IMR-90 (cell line): ENCODE measurements at regions not wholly inside any gene's neighbourhood (a gene's known extent, or its start where the extent isn't known, plus 50 kb on each side); places are given as distances from the start of the nearest gene placed in this dataset.

Experiments
- ATAC-seq: fragments of 200-7000 bp; cut with Tn5 transposase; 2 replicates; pipeline ENCODE4 v1.9.1; 2020; ENCODE audit warnings: low read depth, mild to moderate bottlenecking, moderate library complexity
- BruUV-seq: library from RNA; stranded (reverse); fragments of 400-500 nt; replicated peaks from 2 replicates; lab custom pipeline; 2021; lab: Mats Ljungman, UMichigan
- CTCF ChIA-PET: fragments of 300-600 bp; formaldehyde crosslinking; extraction: SDS; loops from one replicate; lab custom pipeline; 2021; ENCODE audit warnings: antibody characterized with exemption; lab: Yijun Ruan, JAX
- POLR2A ChIA-PET: fragments of 300-600 bp; sonication (Branson Sonifier 250); formaldehyde crosslinking; loops from one replicate; lab custom pipeline; 2022; ENCODE audit warnings: antibody characterized with exemption; ENCODE audit not compliant: unreplicated experiment; lab: Charles Lee
- DNase-seq: peaks from one replicate; pipeline ENCODE4 v3.0.0; 2013
- H2AFZ ChIP-seq: replicated peaks from 2 replicates; pipeline ENCODE3; 2013; ENCODE audit warnings: low read length, mild to moderate bottlenecking; ENCODE audit not compliant: poor library complexity
- H2AK5ac ChIP-seq: 2 replicates; pipeline ENCODE4 v1.6.1; 2013; ENCODE audit warnings: low read depth, low read length, inconsistent platforms
- H2AK9ac ChIP-seq: replicated peaks from 2 replicates; pipeline ENCODE3; 2013; ENCODE audit warnings: mild to moderate bottlenecking, low read depth, low read length, moderate library complexity; ENCODE audit not compliant: poor library complexity
- H2BK120ac ChIP-seq: 2 replicates; pipeline ENCODE4 v1.6.1; 2013; ENCODE audit warnings: low read depth, low read length, inconsistent platforms
- H2BK15ac ChIP-seq: 3 replicates; pipeline ENCODE4 v1.6.1; 2013; ENCODE audit warnings: low read depth, low read length, inconsistent platforms
- H2BK20ac ChIP-seq: 2 replicates; pipeline ENCODE4 v1.6.1; 2013; ENCODE audit warnings: low read depth, mild to moderate bottlenecking, inconsistent platforms, low read length, moderate library complexity
- H2BK5ac ChIP-seq: 2 replicates; pipeline ENCODE4 v1.6.1; 2013; ENCODE audit warnings: mild to moderate bottlenecking, low read depth, low read length, inconsistent platforms; ENCODE audit not compliant: poor library complexity, severe bottlenecking
- H3K14ac ChIP-seq: replicated peaks from 2 replicates; pipeline ENCODE4 v1.6.1; 2013; ENCODE audit warnings: low read depth, low read length, inconsistent platforms
- H3K18ac ChIP-seq: 2 replicates; pipeline ENCODE4 v1.6.1; 2013; ENCODE audit warnings: low read depth, low read length, control low read depth
- H3K23ac ChIP-seq: 2 replicates; pipeline ENCODE4 v1.6.1; 2013; ENCODE audit warnings: low read depth, low read length, inconsistent platforms
- H3K27ac ChIP-seq: 2 replicates; pipeline ENCODE4 v1.5.1; 2013; ENCODE audit warnings: mild to moderate bottlenecking, control low read depth, low read length; ENCODE audit not compliant: insufficient read depth
- H3K27me3 ChIP-seq: 2 replicates; pipeline ENCODE4 v1.6.1; 2013; ENCODE audit warnings: low read length; ENCODE audit not compliant: control insufficient read depth, insufficient read depth
- H3K36me3 ChIP-seq: 2 replicates; pipeline ENCODE4 v1.6.1; 2013; ENCODE audit warnings: low read length, mixed read lengths; ENCODE audit not compliant: control insufficient read depth, insufficient read depth
- H3K4ac ChIP-seq: 2 replicates; pipeline ENCODE4 v1.6.1; 2013; ENCODE audit warnings: low read depth, low read length, inconsistent platforms
- H3K4me1 ChIP-seq: 2 replicates; pipeline ENCODE4 v1.6.1; 2013; ENCODE audit warnings: low read length, mixed read lengths; ENCODE audit not compliant: control insufficient read depth, insufficient read depth
- H3K4me2 ChIP-seq: 2 replicates; pipeline ENCODE4 v1.6.1; 2013; ENCODE audit warnings: low read depth, mild to moderate bottlenecking, control low read depth, low read length, moderate library complexity
- H3K4me3 ChIP-seq: 2 replicates; pipeline ENCODE4 v1.5.1; 2013; ENCODE audit warnings: low read depth, mild to moderate bottlenecking, control low read depth, low read length, moderate library complexity; ENCODE audit not compliant: insufficient read depth
- H3K56ac ChIP-seq: 2 replicates; pipeline ENCODE4 v1.6.1; 2013; ENCODE audit warnings: low read length, inconsistent platforms; ENCODE audit not compliant: insufficient read depth; ENCODE audit errors: extremely low read depth
- H3K79me1 ChIP-seq, 2 experiments: 2 replicates each; pipeline ENCODE4 v1.6.1; 2013; ENCODE audit warnings: low read length in 2 of 2, inconsistent platforms in 1 of 2, low read depth in 1 of 2
- H3K9ac ChIP-seq: 2 replicates; pipeline ENCODE4 v1.6.1; 2013; ENCODE audit warnings: low read depth, low read length, control low read depth
- H3K9me1 ChIP-seq: 2 replicates; pipeline ENCODE4 v1.6.1; 2013; ENCODE audit warnings: low read length, inconsistent platforms; ENCODE audit not compliant: insufficient read depth
- H3K9me3 ChIP-seq: 2 replicates; pipeline ENCODE4 v1.6.1; 2013; ENCODE audit warnings: low read length; ENCODE audit not compliant: control insufficient read depth, insufficient read depth
- H4K20me1 ChIP-seq: 2 replicates; pipeline ENCODE4 v1.6.1; 2013; ENCODE audit warnings: low read length, inconsistent platforms; ENCODE audit not compliant: insufficient read depth
- H4K5ac ChIP-seq: 2 replicates; pipeline ENCODE4 v1.6.1; 2013; ENCODE audit warnings: mild to moderate bottlenecking, low read depth, low read length, control low read depth
- H4K8ac ChIP-seq, 2 experiments: 2 replicates each; pipeline ENCODE4 v1.6.1; 2013; ENCODE audit warnings: low read depth in 2 of 2, low read length in 2 of 2, control low read depth in 1 of 2, inconsistent platforms in 1 of 2
- H4K91ac ChIP-seq: 2 replicates; pipeline ENCODE4 v1.6.1; 2013; ENCODE audit warnings: low read depth, low read length, inconsistent platforms; ENCODE audit not compliant: insufficient read depth
- BHLHE40 ChIP-seq: fragments of 150-350 bp; IDR thresholded peaks from 2 replicates; pipeline ENCODE4 v1.6.1; 2016; ENCODE audit warnings: mild to moderate bottlenecking, low read depth, low read length
- CEBPB ChIP-seq: IDR thresholded peaks from 2 replicates; pipeline ENCODE4 v1.6.1; 2012; ENCODE audit warnings: low read depth, low read length, improper control_type of control experiment
- CHD1 ChIP-seq: IDR thresholded peaks from 2 replicates; pipeline ENCODE4 v1.6.1; 2012; ENCODE audit warnings: low read depth, low read length, improper control_type of control experiment
- CTCF ChIP-seq: conservative IDR thresholded peaks from 2 replicates; pipeline ENCODE4 v1.5.1; 2012; ENCODE audit warnings: mild to moderate bottlenecking, low read depth, low read length, improper control_type of control experiment
- ELK1 ChIP-seq: fragments of 150-350 bp; IDR thresholded peaks from 2 replicates; pipeline ENCODE4 v1.6.1; 2016; ENCODE audit warnings: low read depth, mild to moderate bottlenecking, low read length, moderate library complexity, borderline replicate concordance
- MAFK ChIP-seq: IDR thresholded peaks from 2 replicates; pipeline ENCODE4 v1.6.1; 2012; ENCODE audit warnings: low read depth, low read length, improper control_type of control experiment
- MAZ ChIP-seq: IDR thresholded peaks from 2 replicates; pipeline ENCODE4 v1.6.1; 2012; ENCODE audit warnings: low read depth, mild to moderate bottlenecking, low read length, improper control_type of control experiment, moderate library complexity, borderline replicate concordance
- MXI1 ChIP-seq: IDR thresholded peaks from 2 replicates; pipeline ENCODE4 v1.6.1; 2012; ENCODE audit warnings: low read depth, mild to moderate bottlenecking, low read length, moderate library complexity, borderline replicate concordance
- POLR2A ChIP-seq: IDR thresholded peaks from 2 replicates; pipeline ENCODE4 v1.6.1; 2012; ENCODE audit warnings: mild to moderate bottlenecking, low read depth, low read length
- RFX5 ChIP-seq: IDR thresholded peaks from 2 replicates; pipeline ENCODE4 v1.8.0; 2012; ENCODE audit warnings: low read depth, mild to moderate bottlenecking, low read length, moderate library complexity
- SMC3 ChIP-seq: fragments of 150-350 bp; IDR thresholded peaks from 2 replicates; pipeline ENCODE4 v1.6.1; 2016; ENCODE audit warnings: low read depth, mild to moderate bottlenecking, antibody characterized with exemption, low read length, moderate library complexity
- USF2 ChIP-seq: fragments of 150-350 bp; IDR thresholded peaks from 2 replicates; pipeline ENCODE4 v1.6.1; 2017; ENCODE audit warnings: mild to moderate bottlenecking, antibody characterized with exemption, low read length, low read depth
- WGBS, 2 experiments: methylation state at CpG; one replicate each; pipeline versions ENCODE4 v1.1.5 to v1.1.7; 2013; ENCODE audit warnings: missing lambda C conversion rate in 2 of 2; ENCODE audit not compliant: insufficient read length in 1 of 2; ENCODE audit errors: extremely low coverage in 2 of 2; 5-methylcytosine and 5-hydroxymethylcytosine counted together
- dilution Hi-C: fragments of 300-500 bp; cut with HindIII; formaldehyde crosslinking; loops from one replicate; pipeline ENCODE4 v1.14.3; 2018; ENCODE audit warnings: low sequenced_read_pairs; ENCODE audit not compliant: unreplicated experiment
- in situ Hi-C: fragments of 300-500 bp; cut with MboI; formaldehyde crosslinking; loops from 3 replicates; pipeline ENCODE4 v1.14.3; 2019; ENCODE audit warnings: low sequenced_read_pairs, inconsistent platforms, mixed read lengths
- intact Hi-C: fragments of 100-400 bp; cut with micrococcal nuclease; formaldehyde crosslinking; loops from 2 replicates; pipeline ENCODE4 v1.10.0; 2022

GRCh38 chr6:137286368-137286767, 67.2 kb upstream of the IFNGR1 start:
- WGBS, 2 experiments, result no CpG with 5 or more reads among the region's 1 CpG
- ATAC-seq, result no peak
- no peak overlapping the region for H2BK20ac ChIP-seq
- H3K4me3 ChIP-seq, result no peak overlapping the region
- no peak overlapping the region for H2BK5ac ChIP-seq
- no peak overlapping the region for H3K4ac ChIP-seq
- no peak overlapping the region for H3K14ac ChIP-seq
- TF ChIP-seq BHLHE40 (no peak), CTCF (no peak), MXI1 (no peak), CHD1 (no peak), MAFK (no peak), SMC3 (no peak), ELK1 (no peak), CEBPB (no peak), USF2 (no peak), RFX5 (no peak), POLR2A (no peak), MAZ (no peak)
- H2BK15ac ChIP-seq, result no peak overlapping the region
- H4K5ac ChIP-seq, result no peak overlapping the region
- H4K8ac ChIP-seq, result no peak overlapping the region
- no peak overlapping the region for H2BK120ac ChIP-seq
- no peak overlapping the region for H4K91ac ChIP-seq
- POLR2A ChIA-PET, result no interaction called here
- in situ Hi-C loops (no loop called here), intact Hi-C loops (no loop called here), dilution Hi-C loops (no loop called here)
- BruUV-seq, result no TSS peak
- H2AFZ ChIP-seq, result no peak overlapping the region
- H3K36me3 ChIP-seq, result no peaks in the 10 kb centered on the region
- H3K18ac ChIP-seq, result no peak overlapping the region
- no peak for DNase-seq
- no peak overlapping the region for H2AK9ac ChIP-seq
- H2AK5ac ChIP-seq, result no peak overlapping the region
- H3K4me1 ChIP-seq, result no peaks in the 10 kb centered on the region
- H3K9ac ChIP-seq, result no peak overlapping the region
- no peak overlapping the region for H3K27ac ChIP-seq
- H3K9me1 ChIP-seq, result no peaks in the 10 kb centered on the region
- no peaks in the 10 kb centered on the region; the same call in 1 of the 2 replicates for H3K27me3 ChIP-seq
- H3K4me2 ChIP-seq, result no peak overlapping the region
- H3K56ac ChIP-seq, result no peak overlapping the region
- H3K23ac ChIP-seq, result no peak overlapping the region
- H3K9me3 ChIP-seq, result peaks cover 2% of the 10 kb centered on the region; the same call in 1 of the 2 replicates
- H4K20me1 ChIP-seq, result no peaks in the 10 kb centered on the region
- CTCF ChIA-PET, result interaction anchor here (0.5 to 1.3 kb wide), 2 partner anchors 28 to 474 kb away, joined by 3 to 4 read pairs; no protein-coding TSS in a partner anchor
- no peaks in the 10 kb centered on the region for H3K79me1 ChIP-seq
